ENCODE measurements at regions not wholly inside any gene's neighbourhood (a gene's known extent, or its start where the extent isn't known, plus 50 kb on each side); places are given as distances from the start of the nearest gene placed in this dataset.

- WGBS = 79% methylated on average over 2 of the region's 2 CpGs
Observed at GRCh38 chr6:140427842-140428241, 1053.4 kb upstream of the CITED2 start.

GRCh38 chr6:140414966-140415620, 1040.6 kb upstream of the CITED2 start:
- Histone ChIP-seq H3K9me3 (no peaks in the 10 kb centered on the region), H3K27ac (no peak overlapping the region), H3K36me3 (no peaks in the 10 kb centered on the region), H3K27me3 (no peaks in the 10 kb centered on the region), H3K4me1 (no peaks in the 10 kb centered on the region), H3K4me3 (no peak overlapping the region)
- no peak for DNase-seq (ENCODE audit: low spot score in 2 of 2)
- WGBS = 89% methylated on average over 9 of the region's 9 CpGs
- TF ChIP-seq POLR2AphosphoS5 (IDR thresholded peaks at IDR 0.05) (no peak), CTCF (IDR thresholded peaks at IDR 0.05) (no peak), POLR2A (IDR thresholded peaks at IDR 0.05) (no peak), EP300 (IDR thresholded peaks at IDR 0.05) (no peak)

More at GRCh38 chr6:140427842-140428241, 1053.4 kb upstream of the CITED2 start:
- no peaks in the 10 kb centered on the region for H3K9me3 ChIP-seq
- no peak overlapping the region for H3K27ac ChIP-seq
- no peak overlapping the region for H3K4me3 ChIP-seq
- DNase-seq (ENCODE audit: low spot score in 2 of 2) = no peak
- no peaks in the 10 kb centered on the region for H3K27me3 ChIP-seq
- no peaks in the 10 kb centered on the region for H3K4me1 ChIP-seq
- no peaks in the 10 kb centered on the region for H3K36me3 ChIP-seq
- TF ChIP-seq CTCF (IDR thresholded peaks at IDR 0.05) = no peak
- no peak for TF ChIP-seq EP300 (IDR thresholded peaks at IDR 0.05)
- no peak for TF ChIP-seq POLR2A (IDR thresholded peaks at IDR 0.05)
- no peak for TF ChIP-seq POLR2AphosphoS5 (IDR thresholded peaks at IDR 0.05)

- H3K4me1 ChIP-seq = no peaks in the 10 kb centered on the region
- TF ChIP-seq EP300 (IDR thresholded peaks at IDR 0.05) = no peak
- no peak for TF ChIP-seq CTCF (IDR thresholded peaks at IDR 0.05)
- no peak for TF ChIP-seq POLR2AphosphoS5 (IDR thresholded peaks at IDR 0.05)
- TF ChIP-seq POLR2A (IDR thresholded peaks at IDR 0.05) = no peak
- DNase-seq (ENCODE audit: low spot score in 2 of 2) = no peak
Observed at GRCh38 chr6:140403020-140403419, 1028.6 kb upstream of the CITED2 start.

DNA sequence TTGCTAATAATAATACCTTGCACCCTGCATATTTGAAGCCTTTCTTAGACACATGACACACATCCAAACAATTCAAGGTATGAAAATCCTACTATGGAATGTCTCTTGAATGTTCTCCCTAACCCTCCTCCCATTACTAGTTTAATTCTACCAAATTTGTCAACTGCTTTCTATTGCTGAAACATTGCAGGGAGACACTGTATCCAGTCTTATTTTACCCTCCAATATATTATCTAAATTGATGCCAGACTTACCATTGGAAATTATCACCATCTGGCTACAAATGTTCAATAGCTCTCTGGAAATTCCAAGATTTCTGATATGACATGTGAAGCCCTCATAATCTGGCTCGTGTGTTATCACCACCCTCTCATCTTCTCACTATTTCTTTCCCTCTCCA, 1027.3 kb upstream of the CITED2 start:
- 59% methylated on average over 1 of the region's 1 CpG for WGBS
- Histone ChIP-seq H3K27ac (no peak overlapping the region), H3K36me3 (no peaks in the 10 kb centered on the region), H3K9me3 (no peaks in the 10 kb centered on the region), H3K4me1 (no peaks in the 10 kb centered on the region), H3K4me3 (no peak overlapping the region), H3K27me3 (no peaks in the 10 kb centered on the region)
- TF ChIP-seq EP300 (IDR thresholded peaks at IDR 0.05) = no peak
- no peak for TF ChIP-seq CTCF (IDR thresholded peaks at IDR 0.05)
- no peak for TF ChIP-seq POLR2AphosphoS5 (IDR thresholded peaks at IDR 0.05)
- TF ChIP-seq POLR2A (IDR thresholded peaks at IDR 0.05) = no peak
- DNase-seq (ENCODE audit: low spot score in 2 of 2) = no peak

More at GRCh38 chr6:140403020-140403419, 1028.6 kb upstream of the CITED2 start:
- peaks cover 8% of the 10 kb centered on the region for H3K9me3 ChIP-seq
- H3K36me3 ChIP-seq = no peaks in the 10 kb centered on the region
- no peak overlapping the region for H3K4me3 ChIP-seq
- no peaks in the 10 kb centered on the region for H3K27me3 ChIP-seq
- H3K27ac ChIP-seq = no peak overlapping the region

GRCh38 chr6:140398076-140398475, 1023.6 kb upstream of the CITED2 start:
- no peak for TF ChIP-seq POLR2A (IDR thresholded peaks at IDR 0.05)
- no peak for TF ChIP-seq POLR2AphosphoS5 (IDR thresholded peaks at IDR 0.05)
- no peak for TF ChIP-seq CTCF (IDR thresholded peaks at IDR 0.05)
- no peak for TF ChIP-seq EP300 (IDR thresholded peaks at IDR 0.05)
- H3K4me3 ChIP-seq = no peak overlapping the region
- no peaks in the 10 kb centered on the region for H3K4me1 ChIP-seq
- no peaks in the 10 kb centered on the region for H3K27me3 ChIP-seq
- no peaks in the 10 kb centered on the region for H3K9me3 ChIP-seq
- no peak overlapping the region for H3K27ac ChIP-seq
- no peaks in the 10 kb centered on the region for H3K36me3 ChIP-seq
- no peak for DNase-seq (ENCODE audit: low spot score in 2 of 2)
